ENCODE measurements at regions not wholly inside any gene's neighbourhood (a gene's known extent, or its start where the extent isn't known, plus 50 kb on each side); places are given as distances from the start of the nearest gene placed in this dataset.

DNA sequence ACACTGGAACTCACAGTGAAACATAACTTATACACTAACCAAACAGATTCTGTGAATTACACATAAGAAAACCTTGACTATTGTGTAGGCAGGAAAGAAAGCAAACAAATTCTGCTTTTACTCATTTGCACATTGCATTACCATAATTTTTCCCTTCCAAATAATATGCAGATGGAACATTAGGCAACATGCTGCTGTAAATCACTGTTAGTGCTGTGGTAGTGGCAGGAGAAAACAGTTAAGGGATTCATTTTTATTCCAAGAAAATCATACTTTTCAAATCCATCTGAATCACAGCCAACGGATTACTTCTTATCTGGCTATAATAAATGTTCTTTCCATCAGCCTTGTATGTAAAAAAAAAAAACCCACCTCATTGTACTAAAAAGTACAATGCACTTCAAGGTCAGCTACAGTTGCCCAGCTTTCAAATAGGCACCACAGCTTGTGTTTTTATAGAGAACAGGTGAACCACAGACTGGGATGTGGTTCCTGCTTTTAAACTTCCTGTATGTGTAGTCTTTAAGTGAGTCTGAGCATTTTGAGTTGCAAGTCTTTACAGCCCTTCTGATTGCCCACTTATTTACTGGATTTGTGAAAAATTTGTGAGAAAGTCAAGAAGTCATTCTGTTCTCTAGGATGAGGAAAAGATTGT, 590.0 kb upstream of the SEMA3D start:
- Histone ChIP-seq H4K20me1 (ENCODE audit: control insufficient read depth, extremely low read depth, insufficient read depth, low read length) (no peaks in the 10 kb centered on the region), H3K36me3 (ENCODE audit: control insufficient read depth in 2 of 2, extremely low read depth in 1 of 2, insufficient read depth in 2 of 2, low read length in 2 of 2) (no peaks in the 10 kb centered on the region), H3K27ac (ENCODE audit: control insufficient read depth, insufficient read depth, low read length) (no peak overlapping the region), H3K27me3 (ENCODE audit: control insufficient read depth, extremely low read depth, insufficient read depth, low read length) (no peaks in the 10 kb centered on the region), H3K4me1 (ENCODE audit: control insufficient read depth, extremely low read depth, insufficient read depth, low read length) (no peaks in the 10 kb centered on the region), H3K9me3 (ENCODE audit: control insufficient read depth, low read depth, low read length) (no peaks in the 10 kb centered on the region), H3K4me2 (ENCODE audit: control insufficient read depth, extremely low read depth, insufficient read depth, low read depth, low read length) (no peak overlapping the region), H2AFZ (ENCODE audit: control insufficient read depth, low read length) (no peak overlapping the region), H3K79me2 (ENCODE audit: control insufficient read depth, insufficient read depth, low read length) (no peaks in the 10 kb centered on the region), H3K9ac (ENCODE audit: control insufficient read depth, extremely low read depth, insufficient read depth, low read length) (no peak overlapping the region), H3K4me3 (ENCODE audit: control insufficient read depth in 2 of 3, extremely low read depth in 1 of 3, insufficient read depth in 2 of 3, low read depth in 1 of 3, low read length in 3 of 3) (no peak overlapping the region), H3K9me1 (ENCODE audit: control insufficient read depth, extremely low read depth, insufficient read depth, low read length) (no peaks in the 10 kb centered on the region)
- FAIRE-seq = no peak
- no peak for TF ChIP-seq EZH2 (IDR thresholded peaks at IDR 0.05; ENCODE audit: low read length)
- TF ChIP-seq, protein P1, sequence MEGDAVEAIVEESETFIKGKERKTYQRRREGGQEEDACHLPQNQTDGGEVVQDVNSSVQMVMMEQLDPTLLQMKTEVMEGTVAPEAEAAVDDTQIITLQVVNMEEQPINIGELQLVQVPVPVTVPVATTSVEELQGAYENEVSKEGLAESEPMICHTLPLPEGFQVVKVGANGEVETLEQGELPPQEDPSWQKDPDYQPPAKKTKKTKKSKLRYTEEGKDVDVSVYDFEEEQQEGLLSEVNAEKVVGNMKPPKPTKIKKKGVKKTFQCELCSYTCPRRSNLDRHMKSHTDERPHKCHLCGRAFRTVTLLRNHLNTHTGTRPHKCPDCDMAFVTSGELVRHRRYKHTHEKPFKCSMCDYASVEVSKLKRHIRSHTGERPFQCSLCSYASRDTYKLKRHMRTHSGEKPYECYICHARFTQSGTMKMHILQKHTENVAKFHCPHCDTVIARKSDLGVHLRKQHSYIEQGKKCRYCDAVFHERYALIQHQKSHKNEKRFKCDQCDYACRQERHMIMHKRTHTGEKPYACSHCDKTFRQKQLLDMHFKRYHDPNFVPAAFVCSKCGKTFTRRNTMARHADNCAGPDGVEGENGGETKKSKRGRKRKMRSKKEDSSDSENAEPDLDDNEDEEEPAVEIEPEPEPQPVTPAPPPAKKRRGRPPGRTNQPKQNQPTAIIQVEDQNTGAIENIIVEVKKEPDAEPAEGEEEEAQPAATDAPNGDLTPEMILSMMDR (optimal IDR thresholded peaks at IDR 0.05 in 1 of 3, IDR thresholded peaks at IDR 0.05 in 1 of 3, conservative IDR thresholded peaks at IDR 0.05 in 1 of 3; ENCODE audit: extremely low read depth in 1 of 3, insufficient read depth in 2 of 3, low read length in 3 of 3) = no peak
- no peak for DNase-seq (ENCODE audit: low read depth, low spot score)
- dilution Hi-C loops (cut with MboI; ENCODE audit: extremely low pct_ligation_motif_present, low sequenced_read_pairs) = no loop called here

DNA sequence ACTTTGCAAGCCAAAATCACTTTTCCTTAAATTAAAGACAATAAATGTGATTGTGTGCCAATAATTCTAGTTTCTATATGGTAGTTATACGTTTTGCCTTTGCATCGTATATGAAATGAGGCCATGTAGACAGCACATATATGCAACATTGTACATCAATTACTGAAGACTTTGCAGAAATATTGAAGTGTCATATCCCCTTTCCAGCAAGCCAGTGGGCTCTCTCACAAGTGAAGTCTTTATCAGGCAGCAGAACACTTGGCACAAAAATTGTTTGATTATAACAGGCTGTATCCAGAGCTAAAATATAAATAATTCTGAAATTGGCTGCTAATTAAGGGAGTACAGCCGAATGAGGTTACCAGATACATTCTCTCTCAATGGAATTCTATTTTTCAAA, 588.6 kb upstream of the SEMA3D start:
- no peak overlapping the region for H2AFZ ChIP-seq (ENCODE audit: control insufficient read depth, low read length)
- TF ChIP-seq, protein P1 (optimal IDR thresholded peaks at IDR 0.05 in 1 of 3, IDR thresholded peaks at IDR 0.05 in 1 of 3, conservative IDR thresholded peaks at IDR 0.05 in 1 of 3; ENCODE audit: extremely low read depth in 1 of 3, insufficient read depth in 2 of 3, low read length in 3 of 3) = no peak
- TF ChIP-seq EZH2 (IDR thresholded peaks at IDR 0.05; ENCODE audit: low read length) = no peak
- H3K9ac ChIP-seq (ENCODE audit: control insufficient read depth, extremely low read depth, insufficient read depth, low read length) = no peak overlapping the region
- no peaks in the 10 kb centered on the region for H3K36me3 ChIP-seq (ENCODE audit: control insufficient read depth in 2 of 2, extremely low read depth in 1 of 2, insufficient read depth in 2 of 2, low read length in 2 of 2)
- no peak overlapping the region for H3K27ac ChIP-seq (ENCODE audit: control insufficient read depth, insufficient read depth, low read length)
- H3K9me3 ChIP-seq (ENCODE audit: control insufficient read depth, low read depth, low read length) = no peaks in the 10 kb centered on the region
- no peaks in the 10 kb centered on the region for H4K20me1 ChIP-seq (ENCODE audit: control insufficient read depth, extremely low read depth, insufficient read depth, low read length)
- H3K27me3 ChIP-seq (ENCODE audit: control insufficient read depth, extremely low read depth, insufficient read depth, low read length) = no peaks in the 10 kb centered on the region
- no peak for FAIRE-seq
- dilution Hi-C loops (cut with MboI; ENCODE audit: extremely low pct_ligation_motif_present, low sequenced_read_pairs) = no loop called here
- no peak for DNase-seq (ENCODE audit: low read depth, low spot score)
- no peak overlapping the region for H3K4me2 ChIP-seq (ENCODE audit: control insufficient read depth, extremely low read depth, insufficient read depth, low read depth, low read length)
- no peak overlapping the region for H3K4me3 ChIP-seq (ENCODE audit: control insufficient read depth in 2 of 3, extremely low read depth in 1 of 3, insufficient read depth in 2 of 3, low read depth in 1 of 3, low read length in 3 of 3)
- H3K4me1 ChIP-seq (ENCODE audit: control insufficient read depth, extremely low read depth, insufficient read depth, low read length) = no peaks in the 10 kb centered on the region
- H3K79me2 ChIP-seq (ENCODE audit: control insufficient read depth, insufficient read depth, low read length) = no peaks in the 10 kb centered on the region
- H3K9me1 ChIP-seq (ENCODE audit: control insufficient read depth, extremely low read depth, insufficient read depth, low read length) = no peaks in the 10 kb centered on the region

Measured in keratinocyte (primary cell).